ENCODE measurements at regions not wholly inside any gene's neighbourhood (a gene's known extent, or its start where the extent isn't known, plus 50 kb on each side); places are given as distances from the start of the nearest gene placed in this dataset.

DNA sequence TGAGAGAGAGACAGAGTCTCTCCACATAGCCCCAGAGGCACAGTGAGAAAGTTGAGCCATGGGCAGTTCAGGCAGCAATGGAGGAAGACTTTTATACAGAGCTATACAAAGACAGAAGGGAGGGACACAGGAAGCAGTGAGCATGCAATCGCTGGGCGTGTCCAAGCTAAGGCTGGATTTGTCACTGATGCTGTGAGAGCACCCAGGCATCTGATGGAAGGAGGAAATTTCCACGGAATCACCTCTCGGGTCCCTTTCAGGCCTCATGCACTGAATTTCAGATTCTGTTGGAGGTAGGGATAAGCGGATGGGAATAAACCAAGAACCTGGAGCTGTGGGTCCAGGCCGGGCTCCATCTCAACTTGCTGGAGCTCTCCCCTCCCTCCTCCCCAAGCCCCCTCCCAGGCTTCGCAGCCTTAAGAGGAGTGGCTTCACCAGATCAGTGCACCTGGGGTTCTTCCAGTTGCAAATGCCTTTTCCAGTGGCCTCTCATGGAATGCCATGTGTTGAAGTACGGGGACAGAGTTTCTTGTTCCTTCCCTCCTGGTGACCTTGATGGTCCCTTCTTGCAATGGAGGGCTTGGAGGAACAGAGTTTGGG, 114.8 kb upstream of the ALDH1B1 start:
- no peaks in the 10 kb centered on the region for H3K4me1 ChIP-seq (ENCODE audit: insufficient read depth, low read length, severe bottlenecking)

DNA sequence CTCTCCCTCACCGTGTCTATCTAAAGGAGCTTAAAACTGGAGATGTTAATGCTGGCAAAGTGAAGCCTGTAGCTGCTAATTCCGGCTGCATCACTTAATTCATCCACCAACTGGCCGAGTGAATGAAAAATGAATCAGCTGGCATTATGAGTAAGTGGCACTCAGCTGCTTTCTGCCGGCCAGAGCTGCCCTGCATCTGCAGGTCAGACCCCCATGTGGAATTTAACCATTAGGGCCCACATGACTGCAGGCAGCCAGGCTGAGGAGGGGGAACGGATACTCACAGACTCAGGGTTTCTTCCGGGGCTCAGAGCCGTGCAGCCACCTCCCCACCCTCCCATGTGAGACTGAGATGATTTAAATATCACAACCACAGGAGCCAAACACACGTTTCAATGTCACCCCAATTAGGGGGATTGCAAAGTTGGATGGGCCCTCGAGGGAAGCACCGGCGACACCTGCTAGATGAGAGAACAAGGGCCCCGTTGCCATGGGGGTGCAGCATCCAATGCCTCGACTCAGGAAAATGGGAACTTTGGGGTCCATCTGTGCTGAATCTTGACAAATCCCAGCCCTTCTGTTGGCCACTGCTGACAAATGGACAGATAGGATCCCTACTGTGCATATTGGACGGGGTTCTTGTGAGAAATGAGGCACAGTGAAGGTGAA, 115.6 kb upstream of the ALDH1B1 start:
- H4K20me1 ChIP-seq (ENCODE audit: insufficient read depth, low read length), result no peaks in the 10 kb centered on the region
- TF ChIP-seq EZH2 (IDR thresholded peaks at IDR 0.05; ENCODE audit: borderline replicate concordance, low read length) (no peak), CTCF (IDR thresholded peaks at IDR 0.05; ENCODE audit: low read length) (no peak)
- no peak overlapping the region for H3K9ac ChIP-seq (ENCODE audit: low read length)
- H3K9me3 ChIP-seq (ENCODE audit: low read length), result no peaks in the 10 kb centered on the region
- no peaks in the 10 kb centered on the region for H3K9me2 ChIP-seq (ENCODE audit: low read depth, low read length)
- H3F3A ChIP-seq (ENCODE audit: insufficient read depth, low read length), result no peaks in the 10 kb centered on the region
- no peak overlapping the region for H3K4me2 ChIP-seq (ENCODE audit: low read length)
- H3K27me3 ChIP-seq (ENCODE audit: insufficient read depth, low read length), result peaks cover 4% of the 10 kb centered on the region; the same call in 1 of the 2 replicates
- H3K27ac ChIP-seq (ENCODE audit: low read depth, low read length, poor library complexity, severe bottlenecking), result no peak overlapping the region
- no peaks in the 10 kb centered on the region for H3K4me1 ChIP-seq (ENCODE audit: insufficient read depth, low read length, severe bottlenecking)
- H3K79me2 ChIP-seq (ENCODE audit: insufficient read depth, low read length), result no peaks in the 10 kb centered on the region
- H3K36me3 ChIP-seq (ENCODE audit: insufficient read depth, low read length), result no peaks in the 10 kb centered on the region
- no peak overlapping the region for H2AFZ ChIP-seq (ENCODE audit: low read length)
- no peak overlapping the region for H3K4me3 ChIP-seq (ENCODE audit: low read depth, low read length, poor library complexity, severe bottlenecking)

More for the DNA sequence above, 114.8 kb upstream of the ALDH1B1 start:
- no peaks in the 10 kb centered on the region for H3F3A ChIP-seq (ENCODE audit: insufficient read depth, low read length)
- H2AFZ ChIP-seq (ENCODE audit: low read length), result no peak overlapping the region
- TF ChIP-seq EZH2 (IDR thresholded peaks at IDR 0.05; ENCODE audit: borderline replicate concordance, low read length) (no peak), CTCF (IDR thresholded peaks at IDR 0.05; ENCODE audit: low read length) (no peak)
- no peaks in the 10 kb centered on the region for H3K79me2 ChIP-seq (ENCODE audit: insufficient read depth, low read length)
- no peaks in the 10 kb centered on the region for H3K36me3 ChIP-seq (ENCODE audit: insufficient read depth, low read length)
- no peaks in the 10 kb centered on the region for H4K20me1 ChIP-seq (ENCODE audit: insufficient read depth, low read length)
- H3K27ac ChIP-seq (ENCODE audit: low read depth, low read length, poor library complexity, severe bottlenecking), result no peak overlapping the region
- H3K9ac ChIP-seq (ENCODE audit: low read length), result no peak overlapping the region
- peaks cover 4% of the 10 kb centered on the region; the same call in 1 of the 2 replicates for H3K27me3 ChIP-seq (ENCODE audit: insufficient read depth, low read length)
- H3K9me2 ChIP-seq (ENCODE audit: low read depth, low read length), result no peaks in the 10 kb centered on the region
- H3K4me3 ChIP-seq (ENCODE audit: low read depth, low read length, poor library complexity, severe bottlenecking), result no peak overlapping the region
- H3K9me3 ChIP-seq (ENCODE audit: low read length), result no peaks in the 10 kb centered on the region
- no peak overlapping the region for H3K4me2 ChIP-seq (ENCODE audit: low read length)

DNA sequence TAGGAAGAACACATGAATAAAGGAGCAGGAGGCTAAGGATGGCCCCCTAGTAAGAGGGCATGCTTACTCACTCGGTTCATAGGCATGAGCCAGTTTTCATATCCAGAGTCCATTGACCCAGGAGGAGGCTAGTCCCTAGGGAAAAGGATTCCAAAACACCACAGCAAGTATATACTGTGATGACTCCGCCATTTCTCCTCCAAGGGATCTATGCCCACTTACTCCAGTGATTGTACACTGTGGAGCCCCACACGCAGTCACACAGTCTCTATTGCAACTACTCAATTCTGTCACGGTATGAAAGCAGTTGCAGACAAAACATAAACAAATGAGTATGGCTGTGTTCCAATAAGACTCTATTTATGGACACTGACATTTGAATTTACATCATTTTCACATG, 117.7 kb upstream of the ALDH1B1 start:
- H3K4me3 ChIP-seq (ENCODE audit: low read depth, low read length, poor library complexity, severe bottlenecking), result no peak overlapping the region
- no peaks in the 10 kb centered on the region for H3K9me3 ChIP-seq (ENCODE audit: low read length)
- H3K27me3 ChIP-seq (ENCODE audit: insufficient read depth, low read length), result peaks cover 4% of the 10 kb centered on the region; the same call in 1 of the 2 replicates
- no peak overlapping the region for H3K9ac ChIP-seq (ENCODE audit: low read length)
- H3K36me3 ChIP-seq (ENCODE audit: insufficient read depth, low read length), result no peaks in the 10 kb centered on the region
- H3K9me2 ChIP-seq (ENCODE audit: low read depth, low read length), result no peaks in the 10 kb centered on the region
- TF ChIP-seq EZH2 (IDR thresholded peaks at IDR 0.05; ENCODE audit: borderline replicate concordance, low read length), result no peak
- H4K20me1 ChIP-seq (ENCODE audit: insufficient read depth, low read length), result no peaks in the 10 kb centered on the region
- no peaks in the 10 kb centered on the region for H3K4me1 ChIP-seq (ENCODE audit: insufficient read depth, low read length, severe bottlenecking)
- H2AFZ ChIP-seq (ENCODE audit: low read length), result no peak overlapping the region
- H3F3A ChIP-seq (ENCODE audit: insufficient read depth, low read length), result no peaks in the 10 kb centered on the region
- no peak overlapping the region for H3K4me2 ChIP-seq (ENCODE audit: low read length)
- no peak overlapping the region for H3K27ac ChIP-seq (ENCODE audit: low read depth, low read length, poor library complexity, severe bottlenecking)
- no peaks in the 10 kb centered on the region for H3K79me2 ChIP-seq (ENCODE audit: insufficient read depth, low read length)

Measured in OCI-LY1 (cell line).